Stimulated activated CD8-positive, alpha-beta memory T cell treated with anti-CD3 and anti-CD28 coated beads, Interleukin-2, amount 100 ng/mL, for 48 hours (primary cell): ENCODE measurements at regions not wholly inside any gene's neighbourhood (a gene's known extent, or its start where the extent isn't known, plus 50 kb on each side); places are given as distances from the start of the nearest gene placed in this dataset.

Source experiments
- DNase-seq, 2 donors: peaks; one replicate each; pipeline ENCODE4 v3.0.0-alpha.2; 2020; ENCODE audit warnings: low read depth in 2 of 2

DNA sequence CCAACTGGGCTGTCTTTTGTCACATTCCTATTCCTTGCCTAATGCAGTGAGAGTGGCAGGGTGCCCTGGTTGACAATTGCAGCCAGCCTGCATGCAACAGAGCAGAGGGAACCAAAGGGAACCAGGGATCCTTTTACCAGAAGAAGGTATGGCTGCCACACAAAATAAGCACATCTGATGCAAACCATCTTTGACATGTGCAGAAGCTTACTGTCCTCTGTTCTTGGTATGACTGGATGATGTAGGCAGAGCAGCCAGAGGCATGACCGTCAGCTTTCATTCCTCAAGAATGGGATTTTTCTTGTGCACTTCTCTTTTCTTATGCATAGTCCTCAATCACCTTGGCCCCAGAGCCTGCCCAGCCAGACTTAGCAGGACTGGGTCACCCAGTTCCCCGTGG, 116.1 kb downstream of the UQCRFS1 start:
- no peak for DNase-seq

DNA sequence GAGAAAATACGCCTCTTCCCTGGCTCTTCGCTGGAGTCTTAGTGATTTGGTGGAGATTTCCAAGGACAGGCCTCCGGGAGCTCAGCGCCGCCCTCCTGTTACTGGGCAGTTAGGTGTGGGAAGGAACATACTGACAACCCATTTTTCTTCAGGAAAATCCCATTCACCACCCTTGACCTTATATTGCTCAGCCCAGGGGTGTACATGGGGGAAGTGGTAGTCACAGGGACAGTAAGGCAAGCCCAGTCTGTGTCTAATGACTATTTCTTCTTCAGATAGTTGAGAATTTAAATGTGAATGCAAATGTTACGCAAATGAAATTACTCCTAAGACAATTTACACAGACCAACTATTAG, 119.4 kb downstream of the UQCRFS1 start:
- no peak for DNase-seq

DNA sequence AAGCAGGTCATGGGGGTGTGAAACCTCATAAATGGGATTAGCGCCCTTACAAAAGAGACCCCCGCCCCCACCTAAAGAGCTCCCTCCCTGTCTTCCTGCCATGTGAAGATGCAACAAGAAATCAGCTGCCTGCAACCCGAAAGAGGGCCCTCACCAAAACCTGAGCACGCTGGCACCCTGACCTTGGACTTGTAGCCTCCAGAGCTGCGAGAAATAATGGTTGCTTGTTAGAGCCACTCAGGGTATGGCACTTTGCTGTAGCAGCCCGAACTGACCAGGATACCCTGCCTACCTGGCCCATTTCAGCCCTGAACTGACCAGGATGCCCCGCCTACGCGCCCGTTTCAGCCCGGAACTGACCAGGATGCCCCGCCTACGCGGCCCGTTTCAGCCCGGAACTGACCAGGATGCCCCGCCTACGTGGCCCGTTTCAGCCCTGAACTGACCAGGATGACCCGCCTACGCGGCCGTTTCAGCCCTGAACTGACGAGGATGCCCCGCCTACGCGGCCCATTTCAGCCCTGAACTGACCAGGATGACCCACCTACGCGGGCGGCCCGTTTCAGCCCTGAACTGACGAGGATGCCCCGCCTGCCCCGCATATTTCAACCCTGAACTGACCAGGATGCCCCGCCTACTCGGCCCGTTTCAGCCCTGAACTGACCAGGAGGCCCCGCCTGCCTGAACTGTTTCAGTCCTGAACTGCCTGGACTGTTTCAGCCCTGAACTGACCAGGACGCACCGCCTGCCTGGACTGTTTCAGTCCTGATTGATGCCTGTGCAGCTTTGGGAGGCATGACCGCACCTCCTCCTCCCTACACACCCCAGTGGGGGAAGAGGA, 120.0 kb downstream of the UQCRFS1 start:
- no peak for DNase-seq

DNA sequence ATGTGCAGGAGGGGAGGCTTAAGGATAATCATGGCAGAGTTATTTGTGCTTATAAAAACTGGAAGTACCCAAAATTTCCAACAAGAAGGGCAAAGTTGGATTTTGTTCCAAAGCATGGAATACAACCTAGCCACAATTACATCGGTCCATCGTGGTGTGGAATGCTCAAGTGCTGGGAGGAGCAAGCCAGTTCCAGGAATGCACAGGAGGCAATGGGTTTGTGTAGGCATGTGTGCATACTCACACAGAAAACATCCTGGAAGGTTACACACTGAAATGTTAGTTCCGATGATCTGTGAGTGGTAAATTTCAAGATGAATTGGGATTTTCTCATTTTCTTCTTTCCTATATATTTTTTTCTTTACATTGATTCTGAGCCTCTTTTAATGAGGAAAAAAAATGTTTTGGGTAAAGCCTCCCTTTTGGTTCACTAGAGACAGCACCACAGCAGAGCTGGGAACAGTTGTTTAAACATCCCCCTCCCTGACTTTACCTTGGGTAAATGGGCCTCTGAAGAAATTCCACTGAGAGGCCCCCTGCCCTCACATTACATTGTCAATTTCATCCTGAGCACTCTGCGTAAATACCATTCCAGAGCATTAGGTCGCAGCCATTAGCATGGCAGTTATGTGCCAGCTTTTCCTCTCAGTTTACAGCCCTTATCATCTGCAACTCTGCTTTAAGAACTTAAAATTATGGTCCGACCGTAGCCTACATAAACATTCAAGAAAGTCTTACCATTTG, 122.0 kb downstream of the UQCRFS1 start:
- DNase-seq: no peak

DNA sequence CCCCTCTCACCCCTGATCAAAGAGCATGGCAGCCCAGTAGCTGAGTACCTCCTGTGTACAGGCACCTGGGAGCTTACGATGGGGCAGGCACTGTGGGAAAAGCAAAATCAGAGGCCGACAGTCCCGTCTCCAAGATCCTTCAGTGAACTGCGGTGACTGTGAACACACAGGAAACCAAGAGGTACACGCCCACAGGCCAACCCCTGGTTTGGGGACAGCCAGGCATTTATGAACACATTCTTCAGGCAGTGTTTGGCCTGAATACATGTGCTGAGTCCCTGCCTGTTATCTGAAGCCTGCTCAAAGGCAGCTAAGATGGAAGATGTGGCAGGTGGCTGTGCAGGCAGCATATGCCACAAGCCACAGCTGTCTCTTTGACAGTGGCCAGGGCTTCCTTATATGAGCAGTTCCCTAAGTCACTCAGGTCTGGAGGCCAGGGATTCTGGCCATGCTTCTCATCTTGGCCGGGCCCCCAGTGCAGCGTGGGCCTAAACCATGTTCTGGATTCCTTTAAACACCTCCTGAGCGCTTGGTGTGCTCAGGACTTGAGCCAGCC, 123.6 kb downstream of the UQCRFS1 start:
- DNase-seq: no peak

DNA sequence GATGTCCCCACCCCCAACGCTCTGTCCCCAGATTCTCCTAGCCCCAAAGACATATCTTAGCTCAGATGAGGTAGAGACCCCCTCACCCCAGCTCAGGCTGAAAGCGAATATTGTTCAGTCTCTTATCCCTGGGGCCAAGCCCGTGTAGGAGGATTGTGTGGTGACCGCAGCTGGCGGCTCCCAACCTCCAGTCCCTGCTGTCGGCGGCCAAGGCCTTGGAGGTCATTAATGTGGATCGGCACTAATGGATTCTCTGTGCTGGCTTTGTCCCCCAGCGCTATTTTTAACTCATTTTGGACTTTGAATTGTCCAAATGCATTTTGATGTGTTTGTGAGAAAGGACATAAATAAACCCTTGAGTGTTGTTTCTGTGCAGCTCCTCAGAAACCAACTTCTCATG, 124.2 kb downstream of the UQCRFS1 start:
- DNase-seq: no peak

DNA sequence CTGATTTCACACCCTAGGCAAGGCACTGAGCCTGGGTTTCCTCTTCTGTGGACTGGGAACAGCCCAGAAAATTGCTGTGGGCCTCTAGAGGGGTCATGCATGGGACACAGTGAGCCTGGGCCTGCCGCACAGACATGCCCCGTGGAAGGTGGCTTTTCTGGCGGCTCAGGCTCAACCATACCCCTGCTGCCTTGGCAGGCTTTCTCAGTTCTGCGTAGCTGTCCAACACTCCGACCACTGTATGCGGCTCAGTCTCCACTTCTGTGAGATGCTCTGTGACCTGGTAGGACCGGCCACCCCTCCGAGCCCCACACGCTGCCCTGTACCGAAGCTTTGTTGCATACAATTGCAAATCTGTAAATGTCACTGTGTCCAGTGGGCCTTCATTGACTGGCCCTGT, 126.3 kb downstream of the UQCRFS1 start:
- DNase-seq: no peak

DNA sequence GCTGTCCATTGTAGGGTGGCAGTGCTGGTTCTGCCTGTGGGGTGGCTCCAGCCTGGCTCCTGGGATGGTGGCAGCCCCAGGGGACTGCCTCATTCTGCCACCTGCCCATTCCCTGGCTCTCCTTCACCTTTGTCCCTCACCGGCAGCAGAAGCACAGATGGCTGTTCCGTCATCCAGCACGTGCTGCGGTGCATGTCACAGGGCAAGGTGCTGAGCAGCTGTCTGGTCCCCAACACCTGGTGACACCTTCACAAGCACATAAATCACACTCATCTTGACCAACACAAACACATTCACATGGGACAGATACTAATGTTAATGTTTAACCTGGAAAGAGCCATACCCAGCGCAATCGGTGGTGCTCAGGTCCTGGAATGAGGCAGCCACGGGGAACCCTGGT, 126.8 kb downstream of the UQCRFS1 start:
- DNase-seq: no peak

DNA sequence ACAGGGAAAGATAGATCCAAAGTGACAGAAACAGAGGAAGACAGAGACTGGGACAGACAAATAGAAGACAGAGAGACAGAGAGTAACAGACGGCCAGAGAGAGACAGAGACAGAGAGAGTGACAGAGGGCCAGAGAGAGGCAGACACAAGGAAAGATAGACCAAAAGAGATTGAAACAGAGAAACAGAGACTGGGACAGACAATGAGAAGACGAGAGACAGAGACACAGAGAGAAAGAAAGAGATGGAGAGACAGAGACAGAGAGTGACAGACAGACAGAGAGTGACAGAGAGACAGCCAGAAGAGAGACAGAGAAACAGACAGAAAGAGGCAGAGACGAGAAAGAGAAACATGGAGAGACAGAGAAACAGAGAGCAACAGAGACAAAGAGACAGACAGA, 127.3 kb downstream of the UQCRFS1 start:
- no peak for DNase-seq

DNA sequence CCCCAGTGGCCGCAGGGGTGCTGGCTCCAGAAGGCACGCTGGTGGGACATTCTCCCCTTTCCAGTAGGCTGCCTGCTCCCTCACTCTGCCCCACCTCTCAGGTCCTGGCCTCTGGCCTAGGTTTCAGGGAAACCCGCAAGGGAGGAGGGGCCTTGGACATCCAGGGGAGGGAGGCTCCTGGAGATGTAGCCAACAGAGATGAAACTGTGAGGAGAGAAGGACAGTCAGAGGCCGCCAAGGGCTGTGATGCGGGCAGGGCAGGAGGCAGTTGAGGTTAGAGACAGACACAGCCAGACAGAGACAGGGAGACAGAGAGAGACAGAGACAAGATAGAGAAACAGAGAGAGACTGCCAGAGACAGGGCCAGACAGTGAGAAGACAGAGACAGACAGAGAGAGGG, 127.7 kb downstream of the UQCRFS1 start:
- no peak for DNase-seq

DNA sequence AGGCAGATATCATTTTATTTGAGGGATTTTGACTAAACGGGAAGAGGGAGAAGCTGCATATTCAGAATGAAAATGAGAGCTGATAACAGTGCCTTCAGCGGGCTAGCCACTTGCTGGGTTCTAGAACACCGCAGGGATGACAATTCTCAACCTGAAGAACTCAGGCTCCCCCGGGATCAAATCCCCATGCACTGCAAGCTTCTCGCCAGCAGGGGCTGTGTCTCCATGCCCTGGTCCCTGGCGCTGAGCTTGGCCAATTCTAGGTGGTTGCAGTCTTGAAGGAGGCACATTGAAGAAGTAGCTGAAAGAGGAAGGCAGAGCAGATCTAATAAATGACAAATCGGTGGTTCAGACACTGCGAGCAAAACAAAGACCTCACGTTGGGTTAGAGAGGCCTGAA, 128.7 kb downstream of the UQCRFS1 start:
- no peak for DNase-seq

DNA sequence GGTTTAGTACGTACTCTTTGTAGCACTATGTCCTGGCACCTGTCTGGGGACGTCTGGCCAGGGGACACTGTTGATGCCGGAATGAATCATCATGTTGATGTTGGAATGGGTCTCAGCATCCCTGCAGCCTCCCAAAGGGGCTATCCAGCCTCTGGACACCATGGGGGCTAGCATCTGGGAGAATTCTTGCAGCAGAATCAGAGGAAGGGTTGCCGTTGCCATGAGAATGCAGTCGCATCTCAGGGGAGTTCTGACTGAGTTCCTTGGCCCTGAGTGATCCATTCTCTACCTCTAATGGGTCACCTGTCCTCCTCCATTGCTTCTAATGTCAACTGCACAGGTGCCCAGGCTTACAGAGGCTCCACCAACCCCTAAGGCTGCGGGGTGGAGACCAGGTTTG, 129.1 kb downstream of the UQCRFS1 start:
- no peak for DNase-seq

DNA sequence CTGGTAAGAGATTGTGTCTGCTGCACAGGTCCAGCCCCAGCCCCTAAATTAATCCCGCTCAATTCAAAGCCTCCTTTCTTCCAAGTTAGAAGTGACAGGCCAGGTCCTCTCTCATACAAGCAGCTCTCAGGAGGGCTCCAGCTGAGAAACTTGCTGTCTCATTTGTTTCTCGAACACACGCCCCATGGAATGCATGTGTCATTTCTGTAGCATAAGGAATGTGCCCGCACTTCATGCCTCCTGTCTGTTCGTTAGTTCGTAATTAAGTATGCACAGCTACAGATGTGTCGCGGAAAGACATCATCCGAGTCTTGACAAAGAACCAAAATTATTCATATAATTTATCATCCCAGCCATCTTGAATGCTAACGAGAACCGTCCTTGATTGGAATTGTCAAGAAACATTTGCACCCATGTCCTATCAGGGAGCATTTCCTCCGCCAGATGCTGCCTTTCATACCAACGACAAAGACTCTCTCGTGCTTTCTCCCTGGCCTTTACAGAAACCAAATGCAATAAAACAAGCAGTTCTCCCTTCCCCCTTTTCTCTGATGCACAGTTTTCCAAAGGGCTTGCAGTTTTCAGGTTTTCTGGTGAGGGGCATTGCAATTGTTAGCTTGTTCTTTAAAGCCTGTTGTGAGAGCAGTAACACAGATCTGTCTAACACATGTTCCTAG, 133.5 kb downstream of the UQCRFS1 start:
- no peak for DNase-seq

DNA sequence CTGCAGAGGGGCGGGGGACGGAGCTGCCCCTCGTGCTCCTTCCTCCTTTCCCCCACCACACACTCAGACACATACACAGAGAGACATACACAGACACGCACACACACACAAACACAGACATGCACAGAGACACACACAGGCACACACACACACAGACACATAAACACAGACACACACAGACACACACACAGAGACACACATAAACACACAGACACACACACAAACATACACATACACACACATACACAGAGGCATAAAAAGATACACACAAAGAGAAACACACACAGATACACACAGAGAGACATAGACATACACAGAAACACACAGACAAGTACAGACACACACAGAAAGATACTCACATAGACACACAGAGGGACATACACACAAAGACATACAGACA, 136.0 kb downstream of the UQCRFS1 start:
- no peak for DNase-seq

DNA sequence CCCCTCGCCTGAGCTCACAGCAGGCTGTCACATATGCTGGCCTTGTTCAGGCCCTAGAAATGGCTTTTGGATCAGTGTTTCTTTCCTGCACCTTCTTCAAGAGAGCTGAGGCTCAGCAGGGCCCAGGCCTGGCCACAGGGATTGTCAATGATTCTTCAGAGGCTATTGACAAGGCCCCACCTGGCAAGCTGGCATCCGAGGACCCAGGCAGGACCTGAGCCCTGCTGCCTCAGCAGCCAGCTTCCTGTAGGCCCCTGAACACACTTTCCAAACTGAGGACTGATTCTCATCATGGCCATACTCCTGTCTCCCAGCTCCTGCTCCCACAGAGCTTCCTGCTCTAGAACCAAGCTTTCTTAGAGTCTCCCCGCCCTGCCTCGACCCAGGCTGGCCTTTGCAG, 136.8 kb downstream of the UQCRFS1 start:
- no peak for DNase-seq

DNA sequence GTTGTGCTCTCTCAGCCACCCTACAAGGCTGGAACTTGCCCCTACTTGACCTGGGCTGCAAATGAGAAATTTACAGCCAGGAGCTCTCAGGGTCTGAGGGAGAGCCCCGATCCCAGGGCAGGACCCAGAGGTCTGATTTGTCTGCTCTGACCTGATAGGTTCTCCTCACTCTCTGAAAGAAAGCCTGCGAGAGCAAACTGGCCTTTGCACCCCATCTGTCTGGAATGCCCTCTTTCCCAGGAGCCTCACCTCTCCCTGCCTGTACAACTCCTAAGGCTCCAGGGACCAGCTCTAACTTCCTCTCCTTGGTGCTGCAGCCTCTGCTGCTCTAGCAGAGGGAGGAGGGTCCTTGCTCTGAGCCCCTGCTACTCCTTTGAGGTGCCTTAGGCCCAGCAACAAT, 137.8 kb downstream of the UQCRFS1 start:
- DNase-seq: no peak

DNA sequence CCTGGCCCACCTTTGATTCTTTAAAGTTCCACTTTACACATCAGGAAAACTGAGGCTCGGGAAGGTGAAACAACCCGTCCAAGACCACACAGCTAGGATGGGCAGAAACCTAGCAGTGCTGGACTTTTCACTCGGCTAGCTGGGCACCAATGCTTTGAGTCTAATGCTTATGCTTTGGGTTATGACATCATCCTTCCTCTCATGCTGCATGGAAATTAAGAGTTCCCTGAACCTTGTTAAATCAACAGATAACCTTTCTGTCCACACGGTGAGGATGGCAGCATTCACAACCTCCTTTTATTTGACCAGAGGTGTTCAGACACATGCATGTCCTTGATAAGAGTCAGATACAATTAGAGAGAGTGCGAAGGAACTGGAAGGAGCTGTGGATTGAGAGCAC, 138.4 kb downstream of the UQCRFS1 start:
- no peak for DNase-seq

DNA sequence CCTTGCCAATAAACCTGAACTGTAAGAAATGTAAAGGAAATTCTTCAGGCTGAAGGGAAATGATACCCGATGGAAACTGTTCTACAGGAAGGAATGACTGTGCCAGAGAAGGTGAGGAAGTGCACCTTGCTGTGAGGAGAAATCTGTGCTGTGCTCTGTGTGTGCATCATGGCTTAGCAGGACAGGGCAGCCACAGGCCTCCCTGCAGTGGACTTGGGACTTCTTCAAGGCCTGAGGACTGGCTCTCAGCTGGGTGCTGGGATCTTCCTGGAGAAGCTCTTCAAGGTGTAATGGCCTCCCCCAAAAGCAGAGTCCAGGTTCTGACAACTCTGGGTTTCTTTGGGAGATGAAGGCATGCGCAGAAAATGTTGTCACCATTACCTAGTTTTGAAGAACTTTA, 145.1 kb downstream of the UQCRFS1 start:
- no peak for DNase-seq

DNA sequence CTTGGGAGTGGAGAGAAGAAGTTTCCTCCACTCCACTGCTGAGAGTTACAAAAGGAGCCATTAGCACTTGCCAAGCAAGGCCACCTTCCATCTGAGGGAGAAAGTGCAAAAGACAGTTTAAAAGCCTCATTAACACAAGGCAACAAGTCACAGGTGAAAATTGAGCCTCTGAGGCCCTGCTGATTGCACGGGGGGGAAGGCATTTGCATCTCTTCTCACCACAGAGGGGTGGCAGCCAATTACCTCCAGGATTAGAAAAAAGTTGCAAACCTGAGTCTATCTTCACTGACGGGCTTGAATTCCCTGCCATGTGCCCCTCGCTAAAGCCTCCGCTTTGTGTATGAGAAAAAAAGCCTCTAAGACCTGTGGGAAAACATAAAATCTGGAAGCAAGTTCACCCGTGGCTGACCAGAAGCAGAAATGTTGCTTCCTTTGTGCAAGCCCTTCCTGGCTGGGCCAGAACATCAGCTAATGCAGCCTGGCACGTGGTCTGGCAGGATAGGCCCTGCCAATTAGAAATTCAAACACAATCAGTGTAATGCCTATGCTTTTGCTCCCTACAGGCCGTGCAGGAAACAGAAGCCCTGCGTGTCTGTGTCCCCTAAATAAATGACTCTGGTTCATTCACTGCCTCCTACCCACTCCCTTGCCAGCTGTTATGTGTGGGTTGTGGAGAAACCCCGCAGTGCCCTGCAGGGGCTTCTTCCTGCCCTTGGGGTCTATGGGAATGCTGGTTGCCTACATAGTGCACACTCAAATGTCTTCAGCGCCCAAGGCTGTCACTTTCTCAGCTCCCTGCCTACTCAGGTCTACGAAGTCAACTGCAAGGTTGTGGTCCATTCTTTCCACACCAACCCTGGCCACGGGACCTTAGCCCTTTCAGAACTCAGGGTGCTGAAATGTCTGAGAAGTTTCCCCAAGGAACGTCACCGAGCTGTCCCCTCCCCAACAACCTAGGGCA, 150.2 kb downstream of the UQCRFS1 start:
- no peak for DNase-seq

DNA sequence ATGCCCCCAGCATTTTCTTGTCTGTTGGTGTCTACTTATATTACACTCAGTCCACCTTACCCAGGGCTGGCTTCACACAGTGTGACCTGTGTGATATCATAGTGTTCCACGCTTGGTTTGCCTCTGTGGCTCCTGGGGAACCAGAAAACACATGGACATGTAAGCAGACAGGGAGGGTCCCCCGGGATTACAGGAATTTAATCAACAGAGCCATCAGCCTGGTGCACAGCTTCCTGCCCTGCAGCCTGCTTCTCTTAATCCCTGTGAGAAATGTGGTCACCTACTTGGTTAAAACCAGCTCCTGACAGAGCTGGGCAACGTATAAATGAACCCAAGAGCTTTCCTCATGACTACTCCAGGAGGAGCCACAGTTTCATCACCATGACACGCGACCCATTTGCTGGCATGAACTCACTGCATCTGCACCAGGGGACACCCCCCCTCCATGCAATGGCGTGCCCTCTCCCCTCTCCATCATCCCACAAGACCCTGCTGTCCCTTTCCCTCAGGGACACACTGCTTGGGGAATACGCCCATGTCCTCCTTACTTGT, 152.1 kb downstream of the UQCRFS1 start:
- no peak for DNase-seq

DNA sequence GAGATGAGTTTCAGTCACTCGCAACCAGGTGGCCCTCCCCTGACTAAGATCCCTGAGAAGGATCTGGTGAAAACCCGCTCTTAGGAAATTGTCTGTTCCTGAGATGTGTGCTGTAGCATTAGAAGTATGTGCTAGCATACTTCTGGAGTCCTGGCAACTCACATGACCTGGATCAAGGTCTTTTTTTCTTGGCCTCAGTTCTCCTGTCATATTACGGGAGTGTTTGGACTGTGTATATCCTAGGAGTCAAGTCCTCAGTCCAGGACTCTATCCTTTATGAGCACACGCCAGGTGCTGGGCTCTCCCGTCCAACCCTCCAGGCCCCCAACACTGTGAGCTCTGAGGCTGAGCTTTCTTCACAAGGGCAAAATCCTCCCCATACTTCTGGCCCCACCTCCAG, 156.4 kb downstream of the UQCRFS1 start:
- DNase-seq: no peak
